HG03039 (cell line): ENCODE measurements at regions not wholly inside any gene's neighbourhood (a gene's known extent, or its start where the extent isn't known, plus 50 kb on each side); places are given as distances from the start of the nearest gene placed in this dataset.
"Not testable (repeated sequence)": the region's sequence is repeated elsewhere in the genome, so short reads cannot be mapped to it uniquely, and the experiment has no call there.

ENCODE experiments used
- ATAC-seq: cut with Tn5 transposase; IDR thresholded peaks from one replicate; pipeline ENCODE4 v1.9.1; 2021; ENCODE audit warnings: mild to moderate bottlenecking, moderate library complexity; ENCODE audit not compliant: unreplicated experiment

- ATAC-seq = peak; percentile 72
Observed at GRCh38 chr5:124056326-124056990, 544.5 kb downstream of the CSNK1G3 start.

GRCh38 chr5:124055751-124056150 is 543.8 kb downstream of the CSNK1G3 start:
- ATAC-seq = no peak

- no peak for ATAC-seq
Observed at GRCh38 chr5:124054564-124054963, 542.6 kb downstream of the CSNK1G3 start.

GRCh38 chr5:124053340-124053739 is 541.4 kb downstream of the CSNK1G3 start:
- no peak for ATAC-seq

- ATAC-seq = no peak
Observed at GRCh38 chr5:124052201-124052600, 540.2 kb downstream of the CSNK1G3 start.

GRCh38 chr5:124050120-124050770 is 538.3 kb downstream of the CSNK1G3 start:
- no peak for ATAC-seq

- no peak for ATAC-seq
Observed at GRCh38 chr5:124045412-124045811, 533.4 kb downstream of the CSNK1G3 start.

- no peak for ATAC-seq
Observed at GRCh38 chr5:124044613-124045012, 532.6 kb downstream of the CSNK1G3 start.

GRCh38 chr5:124043456-124043855 is 531.5 kb downstream of the CSNK1G3 start:
- no peak for ATAC-seq

- ATAC-seq = no peak
Observed at GRCh38 chr5:124040799-124041198, 528.8 kb downstream of the CSNK1G3 start.

- ATAC-seq = no peak
Observed at GRCh38 chr5:124039410-124039809, 527.4 kb downstream of the CSNK1G3 start.

- ATAC-seq = no peak
Observed at GRCh38 chr5:124036786-124037185, 524.8 kb downstream of the CSNK1G3 start.

GRCh38 chr5:124034963-124035362 is 523.0 kb downstream of the CSNK1G3 start:
- peak; percentile 94 for ATAC-seq

- ATAC-seq = no peak
Observed at GRCh38 chr5:124034083-124034700, 522.2 kb downstream of the CSNK1G3 start.

GRCh38 chr5:124030043-124030491 is 518.1 kb downstream of the CSNK1G3 start:
- no peak for ATAC-seq

- ATAC-seq = no peak
Observed at GRCh38 chr5:124027441-124027840, 515.5 kb downstream of the CSNK1G3 start.

GRCh38 chr5:124025306-124025845 is 513.4 kb downstream of the CSNK1G3 start:
- ATAC-seq = no peak

GRCh38 chr5:124022966-124023365 is 511.0 kb downstream of the CSNK1G3 start:
- no peak for ATAC-seq

- ATAC-seq = no peak
Observed at GRCh38 chr5:124021776-124022175, 509.8 kb downstream of the CSNK1G3 start.

- no peak for ATAC-seq
Observed at GRCh38 chr5:124021066-124021641, 509.2 kb downstream of the CSNK1G3 start.

GRCh38 chr5:124017321-124017720 is 505.3 kb downstream of the CSNK1G3 start:
- not testable (repeated sequence) for ATAC-seq
